ENCODE measurements at regions not wholly inside any gene's neighbourhood (a gene's known extent, or its start where the extent isn't known, plus 50 kb on each side); places are given as distances from the start of the nearest gene placed in this dataset.

DNA sequence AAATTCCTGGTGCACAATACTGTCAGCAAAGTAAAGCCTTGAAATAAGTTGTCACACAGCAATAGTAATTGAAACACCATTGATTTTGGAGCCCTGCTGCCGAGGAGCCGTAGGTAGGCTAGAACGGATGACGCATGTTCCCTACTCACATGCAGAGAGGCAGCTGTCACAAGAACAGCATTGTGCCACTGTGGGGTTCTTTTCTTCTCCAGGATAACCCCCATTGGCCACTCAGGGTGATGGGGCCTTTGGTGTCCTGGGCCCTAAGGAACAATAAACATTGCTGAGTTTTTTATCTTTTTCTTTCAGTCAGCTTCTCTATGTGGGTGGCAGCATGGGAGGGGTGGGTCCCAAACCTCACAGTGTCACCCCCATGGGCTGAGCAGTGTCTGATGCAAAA, 542.3 kb downstream of the BCOR start:
- Histone ChIP-seq H3K9me3 (ENCODE audit: control insufficient read depth, insufficient read depth, low read depth, low read length) (no peaks in the 10 kb centered on the region), H3K4me3 (ENCODE audit: low read depth, low read length) (no peak overlapping the region), H3K27ac (ENCODE audit: extremely low read depth, low read depth, low read length) (no peak overlapping the region), H3K4me1 (ENCODE audit: control insufficient read depth, insufficient read depth, low read length) (no peaks in the 10 kb centered on the region), H3K36me3 (ENCODE audit: control insufficient read depth in 2 of 2, insufficient read depth in 1 of 2, low read length in 2 of 2) (no peaks in the 10 kb centered on the region)
- TF ChIP-seq KLF9 (tag by site-specific recombination; IDR thresholded peaks at IDR 0.05; ENCODE audit: low read depth), result no peak
- TF ChIP-seq ZNF24 (tag by site-specific recombination; IDR thresholded peaks at IDR 0.05), result no peak
- TF ChIP-seq, protein P1, sequence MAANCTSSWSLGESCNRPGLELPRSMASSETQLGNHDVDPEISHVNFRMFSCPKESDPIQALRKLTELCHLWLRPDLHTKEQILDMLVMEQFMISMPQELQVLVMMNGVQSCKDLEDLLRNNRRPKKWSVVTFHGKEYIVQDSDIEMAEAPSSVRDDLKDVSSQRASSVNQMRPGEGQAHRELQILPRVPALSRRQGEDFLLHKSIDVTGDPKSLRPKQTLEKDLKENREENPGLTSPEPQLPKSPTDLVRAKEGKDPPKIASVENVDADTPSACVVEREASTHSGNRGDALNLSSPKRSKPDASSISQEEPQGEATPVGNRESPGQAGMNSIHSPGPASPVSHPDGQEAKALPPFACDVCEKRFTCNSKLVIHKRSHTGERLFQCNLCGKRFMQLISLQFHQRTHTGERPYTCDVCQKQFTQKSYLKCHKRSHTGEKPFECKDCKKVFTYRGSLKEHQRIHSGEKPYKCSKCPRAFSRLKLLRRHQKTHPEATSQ (tag by site-specific recombination; IDR thresholded peaks at IDR 0.05), result no peak
- no peak for TF ChIP-seq PRDM10 (tag by site-specific recombination; IDR thresholded peaks at IDR 0.05)
- TF ChIP-seq ZNF76 (tag by site-specific recombination; IDR thresholded peaks at IDR 0.05; ENCODE audit: borderline replicate concordance, low read depth), result no peak
- no peak for TF ChIP-seq ZNF19 (tag by site-specific recombination; IDR thresholded peaks at IDR 0.05; ENCODE audit: low read depth)
- TF ChIP-seq ZNF571 (tag by site-specific recombination; IDR thresholded peaks at IDR 0.05), result no peak
- TF ChIP-seq TRIM28 (IDR thresholded peaks at IDR 0.05; ENCODE audit: borderline replicate concordance, low read length), result no peak
- TF ChIP-seq ZNF398 (tag by site-specific recombination; IDR thresholded peaks at IDR 0.05), result no peak
- TF ChIP-seq OVOL3 (tag by site-specific recombination; IDR thresholded peaks at IDR 0.05), result no peak
- no peak for TF ChIP-seq ZNF391 (tag by site-specific recombination; IDR thresholded peaks at IDR 0.05; ENCODE audit: borderline replicate concordance, low read depth)
- TF ChIP-seq ZNF311 (tag by site-specific recombination; IDR thresholded peaks at IDR 0.05; ENCODE audit: borderline replicate concordance), result no peak
- TF ChIP-seq PRDM4 (tag by site-specific recombination; IDR thresholded peaks at IDR 0.05), result no peak
- TF ChIP-seq ZNF274 (IDR thresholded peaks at IDR 0.05; ENCODE audit: low read length), result no peak
- TF ChIP-seq ZNF274 (tag by site-specific recombination; IDR thresholded peaks at IDR 0.05; ENCODE audit: borderline replicate concordance), result no peak
- TF ChIP-seq ZNF2 (tag by site-specific recombination; IDR thresholded peaks at IDR 0.05), result no peak
- TF ChIP-seq, protein P2, sequence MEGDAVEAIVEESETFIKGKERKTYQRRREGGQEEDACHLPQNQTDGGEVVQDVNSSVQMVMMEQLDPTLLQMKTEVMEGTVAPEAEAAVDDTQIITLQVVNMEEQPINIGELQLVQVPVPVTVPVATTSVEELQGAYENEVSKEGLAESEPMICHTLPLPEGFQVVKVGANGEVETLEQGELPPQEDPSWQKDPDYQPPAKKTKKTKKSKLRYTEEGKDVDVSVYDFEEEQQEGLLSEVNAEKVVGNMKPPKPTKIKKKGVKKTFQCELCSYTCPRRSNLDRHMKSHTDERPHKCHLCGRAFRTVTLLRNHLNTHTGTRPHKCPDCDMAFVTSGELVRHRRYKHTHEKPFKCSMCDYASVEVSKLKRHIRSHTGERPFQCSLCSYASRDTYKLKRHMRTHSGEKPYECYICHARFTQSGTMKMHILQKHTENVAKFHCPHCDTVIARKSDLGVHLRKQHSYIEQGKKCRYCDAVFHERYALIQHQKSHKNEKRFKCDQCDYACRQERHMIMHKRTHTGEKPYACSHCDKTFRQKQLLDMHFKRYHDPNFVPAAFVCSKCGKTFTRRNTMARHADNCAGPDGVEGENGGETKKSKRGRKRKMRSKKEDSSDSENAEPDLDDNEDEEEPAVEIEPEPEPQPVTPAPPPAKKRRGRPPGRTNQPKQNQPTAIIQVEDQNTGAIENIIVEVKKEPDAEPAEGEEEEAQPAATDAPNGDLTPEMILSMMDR (tag by site-specific recombination; IDR thresholded peaks at IDR 0.05), result no peak
- no peak for TF ChIP-seq OSR2 (tag by site-specific recombination; IDR thresholded peaks at IDR 0.05)
- no peak for TF ChIP-seq ZNF266 (tag by site-specific recombination; IDR thresholded peaks at IDR 0.05; ENCODE audit: low read depth)
- no peak for TF ChIP-seq ZNF704 (tag by site-specific recombination; IDR thresholded peaks at IDR 0.05)
- TF ChIP-seq ZNF223 (tag by site-specific recombination; IDR thresholded peaks at IDR 0.05), result no peak
- CTCF ChIA-PET, result no interaction called here
- POLR2A ChIA-PET, result no interaction called here

Measured in HEK293 (cell line).